ENCODE measurements at regions not wholly inside any gene's neighbourhood (a gene's known extent, or its start where the extent isn't known, plus 50 kb on each side); places are given as distances from the start of the nearest gene placed in this dataset.

- no peak for TF ChIP-seq RAD21 (IDR thresholded peaks at IDR 0.05; ENCODE audit: insufficient read depth, low read depth, low read length)
- TF ChIP-seq, protein P1, sequence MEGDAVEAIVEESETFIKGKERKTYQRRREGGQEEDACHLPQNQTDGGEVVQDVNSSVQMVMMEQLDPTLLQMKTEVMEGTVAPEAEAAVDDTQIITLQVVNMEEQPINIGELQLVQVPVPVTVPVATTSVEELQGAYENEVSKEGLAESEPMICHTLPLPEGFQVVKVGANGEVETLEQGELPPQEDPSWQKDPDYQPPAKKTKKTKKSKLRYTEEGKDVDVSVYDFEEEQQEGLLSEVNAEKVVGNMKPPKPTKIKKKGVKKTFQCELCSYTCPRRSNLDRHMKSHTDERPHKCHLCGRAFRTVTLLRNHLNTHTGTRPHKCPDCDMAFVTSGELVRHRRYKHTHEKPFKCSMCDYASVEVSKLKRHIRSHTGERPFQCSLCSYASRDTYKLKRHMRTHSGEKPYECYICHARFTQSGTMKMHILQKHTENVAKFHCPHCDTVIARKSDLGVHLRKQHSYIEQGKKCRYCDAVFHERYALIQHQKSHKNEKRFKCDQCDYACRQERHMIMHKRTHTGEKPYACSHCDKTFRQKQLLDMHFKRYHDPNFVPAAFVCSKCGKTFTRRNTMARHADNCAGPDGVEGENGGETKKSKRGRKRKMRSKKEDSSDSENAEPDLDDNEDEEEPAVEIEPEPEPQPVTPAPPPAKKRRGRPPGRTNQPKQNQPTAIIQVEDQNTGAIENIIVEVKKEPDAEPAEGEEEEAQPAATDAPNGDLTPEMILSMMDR (IDR thresholded peaks at IDR 0.05 in 2 of 3, conservative IDR thresholded peaks at IDR 0.05 in 1 of 3; ENCODE audit: control insufficient read depth in 2 of 3, extremely low read depth in 1 of 3, insufficient read depth in 1 of 3, low read depth in 3 of 3, low read length in 3 of 3): no peak
These were observed 1060.6 kb upstream of the CDH8 start for GRCh38 chr16:63096857-63097256.
